ENCODE measurements at regions not wholly inside any gene's neighbourhood (a gene's known extent, or its start where the extent isn't known, plus 50 kb on each side); places are given as distances from the start of the nearest gene placed in this dataset.

GRCh38 chr4:155522201-155522600 is 144.4 kb upstream of the GUCY1A1 start:
- DNase-seq (ENCODE audit: low read depth) = no peak

GRCh38 chr4:155521382-155521781 is 144.6 kb upstream of the MAP9 start:
- no peak for DNase-seq (ENCODE audit: low read depth)

GRCh38 chr4:155515444-155516075 is 138.8 kb upstream of the MAP9 start:
- no peak for DNase-seq (ENCODE audit: low read depth)

- peak; percentile 9 for DNase-seq (ENCODE audit: low read depth)
Measured at GRCh38 chr4:155514628-155515027, 137.9 kb upstream of the MAP9 start.

- DNase-seq (ENCODE audit: low read depth) = no peak
Measured at GRCh38 chr4:155512817-155513216, 136.1 kb upstream of the MAP9 start.

GRCh38 chr4:155512046-155512445 is 135.3 kb upstream of the MAP9 start:
- DNase-seq (ENCODE audit: low read depth) = no peak

- no peak for DNase-seq (ENCODE audit: low read depth)
Measured at GRCh38 chr4:155510771-155511170, 134.0 kb upstream of the MAP9 start.

- peak; percentile 1 for DNase-seq (ENCODE audit: low read depth)
Measured at GRCh38 chr4:155509555-155509954, 132.8 kb upstream of the MAP9 start.

- DNase-seq (ENCODE audit: low read depth) = peak; percentile 3
Measured at GRCh38 chr4:155506745-155507144, 130.0 kb upstream of the MAP9 start.

GRCh38 chr4:155505321-155505720 is 128.6 kb upstream of the MAP9 start:
- no peak for DNase-seq (ENCODE audit: low read depth)

- DNase-seq (ENCODE audit: low read depth) = no peak
Measured at GRCh38 chr4:155497306-155497705, 120.5 kb upstream of the MAP9 start.

GRCh38 chr4:155496294-155496626 is 119.5 kb upstream of the MAP9 start:
- DNase-seq (ENCODE audit: low read depth) = no peak

GRCh38 chr4:155495572-155496293 is 119.0 kb upstream of the MAP9 start:
- no peak for DNase-seq (ENCODE audit: low read depth)

GRCh38 chr4:155494037-155494718 is 117.4 kb upstream of the MAP9 start:
- no peak for DNase-seq (ENCODE audit: low read depth)

GRCh38 chr4:155491336-155492120 is 114.8 kb upstream of the MAP9 start:
- DNase-seq (ENCODE audit: low read depth) = no peak

GRCh38 chr4:155489271-155489670 is 112.5 kb upstream of the MAP9 start:
- no peak for DNase-seq (ENCODE audit: low read depth)

GRCh38 chr4:155488691-155489090 is 111.9 kb upstream of the MAP9 start:
- DNase-seq (ENCODE audit: low read depth) = no peak

GRCh38 chr4:155487210-155487609 is 110.4 kb upstream of the MAP9 start:
- no peak for DNase-seq (ENCODE audit: low read depth)

GRCh38 chr4:155481150-155481549 is 104.4 kb upstream of the MAP9 start:
- DNase-seq (ENCODE audit: low read depth) = no peak

GRCh38 chr4:155479835-155480234 is 103.1 kb upstream of the MAP9 start:
- DNase-seq (ENCODE audit: low read depth) = no peak

GRCh38 chr4:155478336-155478835 is 101.6 kb upstream of the MAP9 start:
- no peak for DNase-seq (ENCODE audit: low read depth)

- DNase-seq (ENCODE audit: low read depth) = no peak
Measured at GRCh38 chr4:155474758-155475157, 98.0 kb upstream of the MAP9 start.

Data from myocyte (in vitro differentiated cells).